Pancreas (tissue), 10 donors: ENCODE measurements at regions not wholly inside any gene's neighbourhood (a gene's known extent, or its start where the extent isn't known, plus 50 kb on each side); places are given as distances from the start of the nearest gene placed in this dataset.

Experiments used
- ATAC-seq, 4 donors: fragments of 200-7000 bp; cut with Tn5 transposase; one replicate each; pipeline versions ENCODE4 v1.8.0 to v1.9.1; 2020; ENCODE audit warnings: mild to moderate bottlenecking in 4 of 4, moderate library complexity in 4 of 4
- DNase-seq, 6 donors: peaks; one replicate each; pipeline ENCODE4 v3.0.0-alpha.2; 2020
- FAIRE-seq: peaks from 2 replicates; lab custom pipeline; 2012; peaks lifted over from hg19 to GRCh38; lab: Jason Lieb, UNC
- H3K27ac ChIP-seq, 4 donors: fragments of 200-600 bp; sonication (generic); 1 replicate in 3 of 4; 2 replicates in 1 of 4; pipeline versions ENCODE4 v1.5.0 to v1.8.0; 2020
- H3K27me3 ChIP-seq, 4 donors: fragments of 200-600 bp; one replicate each; pipeline ENCODE4 v1.8.0; 2021
- H3K36me3 ChIP-seq, 3 donors: fragments of 200-600 bp; sonication (generic) in 1 of 3; one replicate each; pipeline versions ENCODE4 v1.5.0 to v1.8.0; 2020 to 2021
- H3K4me1 ChIP-seq, 3 donors: fragments of 200-600 bp; one replicate each; pipeline ENCODE4 v1.8.0; 2021
- H3K4me3 ChIP-seq, 4 donors: fragments of 200-600 bp; sonication (generic) in 2 of 4; one replicate each; pipeline versions ENCODE4 v1.5.0 to v1.8.0; 2020 to 2021
- H3K9me3 ChIP-seq, 4 donors: fragments of 200-600 bp; one replicate each; pipeline ENCODE4 v1.8.0; 2021
- WGBS, 2 donors: extraction: QIAGEN DNeasy Blood & Tissue Kit; methylation state at CpG; one replicate each; pipeline ENCODE4 v1.1.7; 2013; 5-methylcytosine and 5-hydroxymethylcytosine counted together
- intact Hi-C, 3 donors: fragments of 100-400 bp; cut with DNase I; formaldehyde crosslinking; loops; one replicate each; pipeline versions ENCODE4 v1.11.1 to v1.14.2; 2022
- TF ChIP-seq, protein P1 (sequence below), 4 donors: fragments of 200-600 bp; sonication (generic) in 3 of 4; IDR thresholded peaks; one replicate each; pipeline versions ENCODE4 v1.5.0 to v1.8.0; 2021; ENCODE audit warnings: antibody characterized with exemption in 4 of 4
- donor health status: healthy with polysubstance abuse.
- donor health status: DM: no; HTN: no; CAD: no; lungs with moderate emphysema.
- donor health status: DM: no; HTN: no; CAD: no.
- donor health status: control.
- donor health status: control.
- donor health status: Bipolar disorder and iron deficiency.
- donor health status: DM: yes; HTN: yes; CAD: no.
- donor health status: DM: no; HTN: no; CAD: no.
- donor health status: DM: no; HTN: no; CAD: no.
- donor health status: DM: yes; HTN: yes; CAD: no.

DNA sequence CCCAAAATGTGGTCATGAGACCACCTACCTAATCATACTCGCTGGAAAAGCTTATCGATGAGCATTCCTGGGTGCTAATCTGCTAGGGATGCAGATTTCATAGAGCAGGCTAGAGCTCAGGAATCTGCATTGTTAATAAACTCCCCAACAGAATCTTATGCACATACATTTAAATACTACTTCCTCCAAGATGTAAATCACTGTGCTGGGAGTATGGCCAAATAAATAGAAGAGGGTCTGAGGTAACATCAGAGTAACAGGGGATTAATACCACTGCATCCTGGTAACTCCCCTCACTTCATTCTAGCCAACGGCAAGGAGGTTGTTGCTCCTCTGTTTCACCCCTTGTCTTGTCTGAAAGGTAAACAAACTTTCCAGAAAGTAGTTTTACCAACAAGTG is 118.3 kb upstream of the SEMA6D start:
- ATAC-seq = no peak
- H3K4me3 ChIP-seq = no peak overlapping the region

GRCh38 chr15:47599806-47600205 is 117.5 kb upstream of the SEMA6D start:
- Histone ChIP-seq H3K4me1 (no peaks in the 10 kb centered on the region), H3K27me3 (no peaks in the 10 kb centered on the region), H3K27ac (no peak overlapping the region), H3K9me3 (no peaks in the 10 kb centered on the region), H3K4me3 (no peak overlapping the region), H3K36me3 (no peaks in the 10 kb centered on the region)
- ATAC-seq = no peak
- intact Hi-C loops = no loop called here
- FAIRE-seq = no peak
- TF ChIP-seq, protein P1, sequence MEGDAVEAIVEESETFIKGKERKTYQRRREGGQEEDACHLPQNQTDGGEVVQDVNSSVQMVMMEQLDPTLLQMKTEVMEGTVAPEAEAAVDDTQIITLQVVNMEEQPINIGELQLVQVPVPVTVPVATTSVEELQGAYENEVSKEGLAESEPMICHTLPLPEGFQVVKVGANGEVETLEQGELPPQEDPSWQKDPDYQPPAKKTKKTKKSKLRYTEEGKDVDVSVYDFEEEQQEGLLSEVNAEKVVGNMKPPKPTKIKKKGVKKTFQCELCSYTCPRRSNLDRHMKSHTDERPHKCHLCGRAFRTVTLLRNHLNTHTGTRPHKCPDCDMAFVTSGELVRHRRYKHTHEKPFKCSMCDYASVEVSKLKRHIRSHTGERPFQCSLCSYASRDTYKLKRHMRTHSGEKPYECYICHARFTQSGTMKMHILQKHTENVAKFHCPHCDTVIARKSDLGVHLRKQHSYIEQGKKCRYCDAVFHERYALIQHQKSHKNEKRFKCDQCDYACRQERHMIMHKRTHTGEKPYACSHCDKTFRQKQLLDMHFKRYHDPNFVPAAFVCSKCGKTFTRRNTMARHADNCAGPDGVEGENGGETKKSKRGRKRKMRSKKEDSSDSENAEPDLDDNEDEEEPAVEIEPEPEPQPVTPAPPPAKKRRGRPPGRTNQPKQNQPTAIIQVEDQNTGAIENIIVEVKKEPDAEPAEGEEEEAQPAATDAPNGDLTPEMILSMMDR (IDR thresholded peaks at IDR 0.05) = no peak
- WGBS, 2 donors = 91 to 95% methylated on average over 2 of the region's 2 CpGs
- DNase-seq = no peak

More for the DNA sequence above, 118.3 kb upstream of the SEMA6D start:
- WGBS, 2 donors = 44 to 62% methylated on average over 3 of the region's 3 CpGs
- Histone ChIP-seq H3K4me1 (no peaks in the 10 kb centered on the region), H3K36me3 (no peaks in the 10 kb centered on the region), H3K27ac (no peak overlapping the region), H3K27me3 (no peaks in the 10 kb centered on the region), H3K9me3 (no peaks in the 10 kb centered on the region)
- no peak for FAIRE-seq
- TF ChIP-seq, protein P1 (IDR thresholded peaks at IDR 0.05) = no peak
- intact Hi-C loops = no loop called here
- no peak for DNase-seq

- TF ChIP-seq, protein P1 (IDR thresholded peaks at IDR 0.05) = no peak
- no peak overlapping the region for H3K27ac ChIP-seq
- FAIRE-seq (no peak), DNase-seq (no peak), ATAC-seq (no peak)
- H3K27me3 ChIP-seq = no peaks in the 10 kb centered on the region
- no peaks in the 10 kb centered on the region for H3K36me3 ChIP-seq
- intact Hi-C loops = no loop called here
- H3K4me1 ChIP-seq = no peaks in the 10 kb centered on the region
- WGBS, 2 donors = 53 to 95% methylated on average over 1 of the region's 1 CpG
- no peak overlapping the region for H3K4me3 ChIP-seq
- H3K9me3 ChIP-seq = no peaks in the 10 kb centered on the region
Observed at GRCh38 chr15:47602121-47602520, 115.2 kb upstream of the SEMA6D start.

DNA sequence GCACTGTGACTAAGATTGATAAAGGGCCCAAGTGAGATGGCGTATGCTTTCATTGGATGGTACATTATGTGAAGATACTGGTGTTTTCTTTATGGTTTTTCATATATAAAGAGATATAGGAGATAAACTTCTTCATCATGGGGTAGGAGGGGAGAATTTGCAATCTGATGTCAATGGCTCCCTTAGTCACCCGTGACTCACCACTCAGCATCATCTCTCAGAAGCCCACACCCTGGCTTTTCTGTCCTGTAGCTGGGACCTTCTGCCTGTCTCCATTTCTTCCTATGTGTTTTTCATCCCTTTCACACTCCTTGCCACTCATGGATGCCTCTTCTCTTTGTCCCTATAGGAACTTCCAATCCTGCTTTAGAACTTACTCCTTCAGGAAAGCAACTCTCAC is 114.3 kb upstream of the SEMA6D start:
- intact Hi-C loops = no loop called here
- Histone ChIP-seq H3K27ac (no peak overlapping the region), H3K36me3 (no peaks in the 10 kb centered on the region), H3K27me3 (no peaks in the 10 kb centered on the region), H3K9me3 (no peaks in the 10 kb centered on the region), H3K4me1 (peaks cover 0 to 5% (median 0%) of the 10 kb centered on the region in 3 donors), H3K4me3 (no peak overlapping the region)
- TF ChIP-seq, protein P1 (IDR thresholded peaks at IDR 0.05) = no peak
- DNase-seq (no peak), ATAC-seq (no peak), FAIRE-seq (no peak)
- WGBS, 2 donors = 95 to 97% methylated on average over 2 of the region's 2 CpGs

DNA sequence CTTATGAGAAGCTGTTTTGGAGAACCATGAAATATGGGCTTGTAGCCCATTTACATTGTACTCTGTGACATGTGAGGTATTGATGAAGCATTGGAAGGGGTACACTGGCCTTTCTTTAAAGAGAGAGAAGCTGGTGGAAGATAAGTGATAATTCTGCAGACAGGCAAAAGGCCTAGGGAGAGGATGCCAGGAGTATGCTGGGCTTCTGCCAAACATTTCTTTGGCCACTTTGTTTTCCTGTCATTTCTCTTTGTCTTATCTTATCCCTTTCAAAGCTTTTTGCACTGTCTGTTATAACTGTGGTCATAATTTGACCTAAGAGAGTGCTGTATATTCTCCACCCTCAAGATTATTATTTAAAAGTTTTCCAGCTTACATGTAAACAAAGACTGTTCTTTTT is 109.6 kb upstream of the SEMA6D start:
- Histone ChIP-seq H3K4me3 (no peak overlapping the region), H3K27me3 (no peaks in the 10 kb centered on the region), H3K9me3 (no peaks in the 10 kb centered on the region), H3K4me1 (peaks cover 0 to 5% (median 0%) of the 10 kb centered on the region in 3 donors), H3K36me3 (no peaks in the 10 kb centered on the region), H3K27ac (no peak overlapping the region)
- intact Hi-C loops = no loop called here
- FAIRE-seq (no peak), DNase-seq (no peak), ATAC-seq (no peak)
- TF ChIP-seq, protein P1 (IDR thresholded peaks at IDR 0.05) = no peak
